ENCODE measurements at regions not wholly inside any gene's neighbourhood (a gene's known extent, or its start where the extent isn't known, plus 50 kb on each side); places are given as distances from the start of the nearest gene placed in this dataset.
"Not testable (repeated sequence)": the region's sequence is repeated elsewhere in the genome, so short reads cannot be mapped to it uniquely, and the experiment has no call there.

DNA sequence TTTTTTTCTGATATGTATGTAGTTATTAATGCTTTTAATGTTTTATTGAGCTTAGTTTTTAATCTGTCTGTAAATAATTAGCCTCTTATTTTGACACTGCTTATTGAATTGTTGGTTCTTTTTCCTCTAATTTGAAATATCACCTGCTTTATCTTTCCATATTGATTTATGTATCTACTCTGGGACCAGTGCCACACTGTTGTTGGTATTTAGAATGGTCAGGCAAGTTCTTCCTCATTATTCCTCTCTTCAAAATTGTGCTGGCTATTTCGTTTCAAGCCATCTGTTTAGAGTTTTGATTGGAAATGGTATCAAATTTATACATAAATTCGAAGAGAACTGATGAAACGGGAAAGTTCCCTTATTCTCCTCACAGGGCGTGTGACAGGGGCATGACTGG lies 96.8 kb upstream of the APP start:
- no peaks in the 10 kb centered on the region for H3K27me3 Mint-ChIP-seq (ENCODE audit: low read depth, poor library complexity)
- no peak overlapping the region for H3K4me3 Mint-ChIP-seq
- H3K36me3 Mint-ChIP-seq (ENCODE audit: low read depth) = no peaks in the 10 kb centered on the region
- peaks cover 17% of the 10 kb centered on the region for H3K9me3 Mint-ChIP-seq
- no peak for DNase-seq
- no peaks in the 10 kb centered on the region for H3K4me1 Mint-ChIP-seq
- no peak overlapping the region for H3K27ac Mint-ChIP-seq
- no peak for TF ChIP-seq CTCF (IDR thresholded peaks at IDR 0.05)

GRCh38 chr21:26246073-26246472 lies 75.5 kb upstream of the APP start:
- Mint-ChIP-seq H3K36me3 (ENCODE audit: low read depth) (no peaks in the 10 kb centered on the region), H3K9me3 (no peaks in the 10 kb centered on the region), H3K27me3 (ENCODE audit: low read depth, poor library complexity) (no peaks in the 10 kb centered on the region), H3K4me1 (peaks cover 4% of the 10 kb centered on the region), H3K4me3 (no peak overlapping the region), H3K27ac (no peak overlapping the region)
- no peak for DNase-seq
- no peak for TF ChIP-seq CTCF (IDR thresholded peaks at IDR 0.05)

GRCh38 chr21:26245428-26245827 lies 74.9 kb upstream of the APP start:
- Mint-ChIP-seq H3K27me3 (ENCODE audit: low read depth, poor library complexity) (no peaks in the 10 kb centered on the region), H3K9me3 (no peaks in the 10 kb centered on the region), H3K36me3 (ENCODE audit: low read depth) (no peaks in the 10 kb centered on the region), H3K4me3 (no peak overlapping the region), H3K27ac (no peak overlapping the region), H3K4me1 (peaks cover 4% of the 10 kb centered on the region)
- no peak for DNase-seq
- no peak for TF ChIP-seq CTCF (IDR thresholded peaks at IDR 0.05)

DNA sequence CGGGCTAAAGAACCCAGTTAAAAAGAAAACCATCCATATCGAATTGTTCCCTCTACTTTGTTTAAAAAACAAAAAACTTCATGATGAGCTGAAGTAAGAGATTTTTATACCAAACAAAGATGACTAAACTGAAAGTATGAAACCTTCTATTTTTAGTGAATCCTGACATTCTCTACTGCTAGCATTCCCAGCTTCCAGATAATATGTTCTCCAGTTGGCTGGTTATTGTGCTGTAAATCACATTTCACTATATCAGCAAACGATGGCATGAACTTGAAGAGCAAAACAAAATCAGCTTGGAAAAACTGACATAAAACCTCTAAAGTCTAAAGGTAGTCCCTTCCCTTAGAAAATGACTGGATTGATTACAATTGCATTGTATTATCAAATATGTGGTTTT lies 68.1 kb upstream of the APP start:
- Mint-ChIP-seq H3K4me1 (no peaks in the 10 kb centered on the region), H3K27me3 (ENCODE audit: low read depth, poor library complexity) (no peaks in the 10 kb centered on the region), H3K4me3 (no peak overlapping the region), H3K9me3 (no peaks in the 10 kb centered on the region), H3K36me3 (ENCODE audit: low read depth) (no peaks in the 10 kb centered on the region), H3K27ac (no peak overlapping the region)
- no peak for TF ChIP-seq CTCF (IDR thresholded peaks at IDR 0.05)
- DNase-seq = no peak

- no peak overlapping the region for H3K4me3 Mint-ChIP-seq
- H3K27ac Mint-ChIP-seq = no peak overlapping the region
- peaks cover 12% of the 10 kb centered on the region for H3K36me3 Mint-ChIP-seq (ENCODE audit: low read depth)
- no peaks in the 10 kb centered on the region for H3K4me1 Mint-ChIP-seq
- DNase-seq = no peak
- H3K9me3 Mint-ChIP-seq = peaks cover 19% of the 10 kb centered on the region
- TF ChIP-seq CTCF (IDR thresholded peaks at IDR 0.05) = no peak
- H3K27me3 Mint-ChIP-seq (ENCODE audit: low read depth, poor library complexity) = no peaks in the 10 kb centered on the region
These were observed 65.7 kb upstream of the APP start for GRCh38 chr21:26236281-26236680.

DNA sequence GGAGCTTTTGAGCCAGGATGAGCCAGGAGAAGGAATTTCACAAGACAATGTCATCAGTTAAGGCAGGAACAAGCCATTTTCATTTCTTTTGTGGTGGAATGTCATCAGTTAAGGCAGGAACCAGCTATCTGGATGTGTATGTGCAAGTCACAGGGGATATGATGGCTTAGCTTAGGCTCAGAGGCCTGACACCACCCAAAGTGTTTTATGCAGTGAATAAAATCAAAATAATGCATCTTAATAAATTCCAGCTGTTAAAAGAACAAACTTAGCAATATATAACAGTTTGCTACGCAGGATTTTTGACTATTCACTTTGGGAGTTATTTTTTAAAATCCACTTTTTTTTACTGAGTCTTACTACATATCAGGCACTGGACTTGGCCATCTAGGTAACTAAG lies 62.7 kb upstream of the APP start:
- not testable (repeated sequence) for H3K4me3 Mint-ChIP-seq; H3K27me3 Mint-ChIP-seq (ENCODE audit: low read depth, poor library complexity); H3K4me1 Mint-ChIP-seq; DNase-seq; H3K27ac Mint-ChIP-seq
- Mint-ChIP-seq H3K36me3 (ENCODE audit: low read depth) (peaks cover 12% of the 10 kb centered on the region), H3K9me3 (peaks cover 19% of the 10 kb centered on the region)

- Mint-ChIP-seq H3K9me3 (peaks cover 19% of the 10 kb centered on the region), H3K36me3 (ENCODE audit: low read depth) (peaks cover 12% of the 10 kb centered on the region)
- not testable (repeated sequence) for DNase-seq; H3K4me1 Mint-ChIP-seq; H3K4me3 Mint-ChIP-seq; H3K27ac Mint-ChIP-seq; H3K27me3 Mint-ChIP-seq (ENCODE audit: low read depth, poor library complexity)
These were observed 61.9 kb upstream of the APP start for GRCh38 chr21:26232491-26232890.
